GM18873 (cell line): ENCODE measurements at regions not wholly inside any gene's neighbourhood (a gene's known extent, or its start where the extent isn't known, plus 50 kb on each side); places are given as distances from the start of the nearest gene placed in this dataset.
"Not testable (repeated sequence)": the region's sequence is repeated elsewhere in the genome, so short reads cannot be mapped to it uniquely, and the experiment has no call there.

Experiments
- ATAC-seq: cut with Tn5 transposase; IDR thresholded peaks from one replicate; pipeline ENCODE4 v1.9.1; 2021; ENCODE audit warnings: mild to moderate bottlenecking, moderate library complexity, moderate number of reproducible peaks; ENCODE audit not compliant: unreplicated experiment, low FRiP score

GRCh38 chr13:109410868-109411267 lies 375.5 kb downstream of the IRS2 start:
- no peak for ATAC-seq

DNA sequence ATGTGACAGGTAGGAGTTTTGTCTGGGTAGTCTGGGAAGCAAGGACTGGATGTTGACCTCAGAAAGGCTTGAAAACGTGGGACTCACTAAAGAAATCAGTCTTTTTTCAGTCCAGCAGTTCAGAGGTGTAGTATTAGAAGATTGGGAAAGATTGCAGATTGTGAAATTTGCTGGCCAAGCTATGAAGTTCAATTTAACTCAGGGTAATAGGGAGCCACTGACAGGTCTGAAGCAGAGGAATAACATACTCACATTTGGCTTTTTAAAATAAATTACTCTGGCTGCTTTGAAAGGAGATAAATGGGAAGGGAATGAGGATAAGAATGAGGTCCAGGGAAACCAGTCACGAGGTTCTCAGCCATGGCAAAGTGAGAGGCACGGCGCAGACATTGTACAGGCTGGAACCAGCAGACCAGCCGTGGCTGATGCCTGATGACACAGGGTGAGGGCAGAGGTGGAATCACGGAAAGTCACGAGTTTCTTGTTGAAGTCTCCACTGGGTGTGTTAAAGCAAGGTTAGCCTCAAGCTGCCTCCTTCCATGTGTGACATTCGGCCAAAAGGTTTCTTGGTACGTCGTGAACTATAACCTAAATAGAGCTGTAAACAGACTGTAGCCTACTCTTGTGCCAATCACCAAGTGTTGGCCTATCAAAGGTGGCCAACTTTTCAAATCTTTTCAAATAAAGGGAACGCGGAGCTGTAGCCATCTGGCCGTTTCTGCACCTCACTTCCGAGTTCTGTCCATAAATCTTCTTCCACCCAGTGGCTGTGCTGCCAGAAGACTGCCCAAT lies 377.6 kb downstream of the IRS2 start:
- ATAC-seq, result no peak

GRCh38 chr13:109406376-109406992 lies 379.9 kb downstream of the IRS2 start:
- no peak for ATAC-seq

DNA sequence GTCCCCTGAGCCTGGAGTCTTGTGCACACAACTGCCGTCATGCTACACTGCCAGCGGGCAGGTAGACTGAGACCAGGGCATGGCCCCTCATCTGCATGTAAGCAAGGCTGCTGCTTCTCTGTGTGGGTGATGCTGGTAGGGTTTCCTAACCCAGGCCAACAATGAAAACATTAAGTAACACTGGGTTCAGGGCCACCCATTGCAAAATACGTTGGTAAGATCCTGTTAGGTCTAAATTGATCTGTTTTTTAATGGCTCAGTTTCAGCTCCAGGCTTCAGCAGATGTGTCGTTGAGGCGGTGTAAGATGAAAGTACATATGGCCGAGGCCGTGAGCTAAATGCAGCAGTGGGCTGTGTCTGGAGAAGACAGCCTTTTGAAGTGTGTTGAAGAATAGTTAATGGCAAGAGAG lies 383.4 kb downstream of the IRS2 start:
- no peak for ATAC-seq

DNA sequence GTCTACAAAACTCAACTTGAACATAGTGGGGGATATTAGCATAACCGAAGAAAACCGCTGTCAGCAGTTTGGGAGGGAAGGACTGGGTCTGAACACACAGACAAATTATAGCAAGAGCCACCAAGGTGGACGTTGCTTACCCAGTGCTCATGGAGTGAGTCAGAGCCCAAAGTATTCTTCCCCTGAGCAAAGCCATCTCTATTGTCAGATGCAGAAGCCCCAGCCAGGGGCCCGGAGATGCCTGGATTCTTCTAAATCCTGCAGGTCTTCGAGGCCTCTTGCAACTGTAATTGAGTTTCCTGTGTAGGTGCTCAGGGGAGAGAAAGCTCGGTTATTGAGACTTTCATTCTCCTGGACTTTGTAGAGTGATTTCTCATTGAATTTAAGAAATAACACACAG lies 384.5 kb downstream of the IRS2 start:
- no peak for ATAC-seq

GRCh38 chr13:109401307-109401706 lies 385.1 kb downstream of the IRS2 start:
- no peak for ATAC-seq

- no peak for ATAC-seq
Measured at GRCh38 chr13:109400624-109401257, 385.6 kb downstream of the IRS2 start.

DNA sequence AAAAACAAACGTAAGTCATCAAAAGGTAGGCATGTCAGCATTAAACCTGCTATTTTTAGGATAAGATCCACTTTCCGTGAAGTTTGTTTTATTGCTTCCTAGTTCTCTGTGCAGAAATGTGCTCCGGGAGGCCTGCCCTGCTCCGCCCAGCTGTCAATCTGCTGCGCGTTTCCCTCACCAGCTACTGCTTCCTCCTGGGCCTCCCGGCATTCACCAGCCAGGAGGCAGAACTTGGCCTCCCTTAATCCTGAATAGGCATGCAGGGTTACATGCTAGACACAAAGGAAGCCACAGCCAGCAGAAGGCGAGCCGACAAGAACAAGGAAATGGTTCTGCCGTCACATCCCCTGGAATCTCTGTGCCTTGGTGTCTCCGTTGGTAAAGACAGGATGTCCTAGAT lies 386.2 kb downstream of the IRS2 start:
- no peak for ATAC-seq

GRCh38 chr13:109398071-109398470 lies 388.3 kb downstream of the IRS2 start:
- not testable (repeated sequence) for ATAC-seq

DNA sequence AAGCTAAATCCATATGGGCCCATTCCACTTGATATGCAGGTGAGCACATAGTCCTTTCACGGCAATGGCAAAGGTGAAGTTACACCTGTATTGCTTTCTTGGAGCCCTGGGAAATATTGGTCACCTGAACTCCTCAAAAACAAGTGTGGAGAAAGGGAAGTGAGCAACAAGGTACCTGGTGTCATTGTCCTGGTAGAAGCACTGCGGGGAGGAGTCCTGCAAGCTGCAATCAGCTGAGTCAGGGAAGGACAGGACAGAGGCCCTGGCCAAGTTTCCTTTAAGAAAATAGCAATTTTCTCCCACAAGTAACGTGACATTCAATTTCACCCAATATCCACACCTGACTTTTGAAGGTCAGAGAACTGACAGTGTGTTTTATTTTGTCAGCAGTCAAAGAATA lies 389.1 kb downstream of the IRS2 start:
- ATAC-seq, result no peak

DNA sequence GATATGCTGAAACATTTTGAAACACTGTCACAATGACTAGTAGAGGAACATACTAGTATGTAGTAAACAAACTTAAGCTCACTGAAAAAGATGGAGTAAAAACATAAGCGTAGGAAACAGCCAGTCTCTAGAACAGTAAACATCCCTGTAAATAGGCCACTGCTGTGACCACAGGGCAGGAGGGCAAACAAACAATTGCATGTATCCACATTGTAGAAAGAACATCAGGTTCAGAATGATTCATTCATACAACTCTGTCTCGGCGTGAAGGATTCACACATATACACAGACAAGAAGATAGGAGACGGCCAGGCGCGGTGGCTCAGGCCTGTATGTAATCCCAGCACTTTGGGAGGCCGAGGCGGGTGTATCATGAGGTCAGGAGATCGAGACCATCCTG lies 390.1 kb downstream of the IRS2 start:
- no peak for ATAC-seq

DNA sequence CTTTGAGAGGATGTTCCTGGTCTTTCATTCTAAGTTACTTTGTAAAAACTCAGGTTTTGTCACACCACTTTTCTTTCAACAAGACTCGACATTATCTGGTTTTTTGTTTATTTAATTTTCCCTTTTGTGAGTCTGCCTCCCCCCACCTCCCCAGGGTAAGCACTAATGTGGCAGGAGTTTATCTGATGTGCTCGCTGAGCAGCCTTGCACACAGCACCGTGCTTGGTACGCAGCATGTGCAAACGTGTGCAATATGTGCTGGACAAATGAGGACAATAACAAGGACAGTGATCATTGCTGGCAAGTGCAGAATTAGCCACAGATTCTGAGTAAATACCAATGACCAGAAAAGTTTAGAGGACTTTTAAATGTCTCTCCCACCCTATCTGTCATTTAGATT lies 391.4 kb downstream of the IRS2 start:
- no peak for ATAC-seq

GRCh38 chr13:109394311-109394988 lies 391.9 kb downstream of the IRS2 start:
- ATAC-seq, result no peak

DNA sequence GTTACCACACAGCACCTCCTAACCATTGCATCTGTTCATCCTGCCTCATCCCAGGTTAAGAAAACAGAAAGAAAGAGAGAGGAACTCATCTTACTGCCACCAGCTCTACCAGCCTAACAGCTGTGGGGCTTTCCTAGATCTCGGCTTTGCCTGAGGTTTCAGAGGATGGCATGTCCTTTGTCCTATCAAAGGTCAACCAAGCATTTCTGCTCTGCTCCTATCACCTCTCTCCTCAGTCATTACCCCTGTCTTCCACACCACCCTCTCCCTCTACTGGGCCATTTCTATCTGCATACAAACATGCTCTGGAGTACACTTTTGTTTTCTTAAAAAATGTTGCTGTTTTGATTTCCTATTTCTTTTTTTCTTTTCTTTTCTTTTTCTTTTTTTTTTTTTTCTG lies 393.3 kb downstream of the IRS2 start:
- no peak for ATAC-seq

- ATAC-seq, result no peak
Measured at GRCh38 chr13:109390391-109390790, 396.0 kb downstream of the IRS2 start.

DNA sequence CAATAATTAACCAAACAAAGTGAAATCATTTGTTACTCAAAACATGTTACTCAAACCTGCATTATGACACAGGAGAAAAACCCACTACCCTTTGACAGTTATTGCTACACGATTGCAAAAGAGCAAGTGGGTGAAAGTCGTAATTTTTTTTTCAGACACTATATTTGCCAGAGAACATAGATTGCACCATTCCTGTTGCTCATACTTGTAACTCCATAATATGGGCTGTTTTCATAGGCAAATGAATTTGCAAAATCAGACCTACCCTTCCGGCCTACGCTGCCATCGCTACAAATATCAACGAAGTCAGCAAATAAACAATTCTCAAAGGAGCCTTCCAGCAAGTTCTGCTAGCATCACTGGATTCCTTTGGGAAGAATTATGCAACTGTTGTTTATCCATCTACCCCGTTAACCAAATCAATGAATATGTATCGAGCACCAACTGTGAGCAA lies 396.5 kb downstream of the IRS2 start:
- ATAC-seq, result no peak

DNA sequence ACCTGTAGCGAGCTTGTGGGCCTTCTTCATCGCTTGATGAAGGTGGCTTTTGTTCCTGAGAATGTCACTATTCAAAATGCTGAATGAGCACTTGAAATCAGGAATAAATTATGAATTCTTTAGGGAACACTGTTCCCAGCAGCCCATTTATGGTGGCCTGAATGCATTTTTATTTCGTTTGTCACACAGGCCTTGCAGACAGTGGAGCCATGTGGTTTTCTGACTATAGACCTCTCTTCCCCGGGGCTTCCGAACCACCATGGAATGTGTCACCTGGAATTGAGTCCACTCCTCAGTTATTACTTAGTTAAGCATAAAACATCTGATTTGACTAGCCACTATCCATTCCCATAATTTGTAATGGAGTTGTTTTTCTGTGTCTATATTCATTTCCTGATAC lies 396.9 kb downstream of the IRS2 start:
- no peak for ATAC-seq

- ATAC-seq, result no peak
Measured at GRCh38 chr13:109387471-109387870, 398.9 kb downstream of the IRS2 start.

DNA sequence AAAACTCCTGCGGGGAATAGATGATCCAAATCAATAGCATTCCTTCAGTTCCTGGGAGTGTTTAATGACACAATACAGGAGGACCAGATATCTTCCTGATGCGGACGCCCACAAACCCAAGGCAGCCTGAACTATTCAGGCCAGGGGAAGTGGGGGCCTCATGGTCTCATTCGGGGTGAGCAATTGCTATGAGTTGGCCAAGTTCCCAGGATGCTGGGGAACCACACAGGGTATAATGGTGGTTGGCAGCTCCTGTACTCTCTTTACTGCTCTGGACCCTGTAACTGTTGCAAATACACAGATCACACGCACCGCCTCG lies 401.2 kb downstream of the IRS2 start:
- ATAC-seq, result no peak

DNA sequence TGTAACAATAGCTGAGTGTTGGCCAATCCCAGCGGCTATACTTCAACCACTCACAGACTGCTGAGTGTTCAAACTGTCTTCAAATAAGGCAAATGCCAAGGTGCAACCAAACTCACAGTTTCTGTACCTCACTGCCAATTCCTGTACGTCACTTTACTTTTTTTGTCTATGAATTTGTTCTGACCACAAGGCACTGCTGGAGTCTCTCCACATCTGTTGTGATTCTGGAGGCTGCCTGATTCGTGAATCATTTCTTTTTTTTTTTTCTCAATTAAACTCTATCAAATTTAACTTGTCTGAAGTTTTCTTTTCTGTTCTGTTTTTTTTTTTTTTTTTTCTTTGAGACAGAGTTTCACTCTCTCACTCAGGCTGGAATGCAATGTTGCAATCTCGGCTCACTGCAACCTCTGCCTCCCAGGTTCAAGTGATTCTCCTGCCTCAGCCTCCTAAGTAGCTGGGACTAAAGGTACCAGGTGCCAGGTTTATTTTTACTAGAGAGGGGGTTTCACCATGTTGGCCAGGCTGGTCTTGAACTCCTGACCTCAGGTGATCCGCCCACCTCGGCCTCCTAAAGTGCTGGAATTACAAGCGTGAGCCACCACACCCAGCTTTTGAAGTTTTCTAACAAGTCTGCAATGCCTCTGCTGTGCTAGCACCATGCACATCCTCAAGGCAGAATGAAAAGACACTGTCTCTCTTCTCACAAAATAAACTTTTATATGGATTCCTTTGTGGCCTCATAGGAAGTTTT lies 401.7 kb downstream of the IRS2 start:
- no peak for ATAC-seq

GRCh38 chr13:109383683-109384082 lies 402.7 kb downstream of the IRS2 start:
- ATAC-seq, result no peak
